ACC112 (cell line): ENCODE measurements at regions not wholly inside any gene's neighbourhood (a gene's known extent, or its start where the extent isn't known, plus 50 kb on each side); places are given as distances from the start of the nearest gene placed in this dataset.
"Not testable (repeated sequence)": the region's sequence is repeated elsewhere in the genome, so short reads cannot be mapped to it uniquely, and the experiment has no call there.

Source experiments
- H2AFZ ChIP-seq: fragments of 200-600 bp; sonication (generic); one replicate; pipeline ENCODE4 v1.6.0; 2017; ENCODE audit warnings: antibody characterized with exemption, low read length; ENCODE audit not compliant: unreplicated experiment
- H3K27ac ChIP-seq: fragments of 200-600 bp; sonication (generic); 2 replicates; pipeline ENCODE4 v1.5.1; 2014; ENCODE audit warnings: low read depth, mild to moderate bottlenecking, antibody characterized with exemption, low read length, moderate library complexity
- H3K27me3 ChIP-seq: fragments of 200-600 bp; sonication (generic); 2 replicates; pipeline ENCODE4 v1.6.1; 2014; ENCODE audit warnings: mild to moderate bottlenecking, antibody characterized with exemption, low read length, moderate library complexity, mixed read lengths; ENCODE audit not compliant: insufficient read depth
- H3K36me3 ChIP-seq: fragments of 200-600 bp; sonication (generic); 2 replicates; pipeline ENCODE4 v1.6.1; 2016; ENCODE audit warnings: mild to moderate bottlenecking, antibody characterized with exemption, low read length, moderate library complexity, mixed read lengths; ENCODE audit not compliant: insufficient read depth
- H3K4me1 ChIP-seq: fragments of 200-600 bp; sonication (generic); one replicate; pipeline ENCODE4 v1.6.1; 2016; ENCODE audit warnings: low read length, mixed read lengths; ENCODE audit not compliant: insufficient read depth, unreplicated experiment, control insufficient read depth
- H3K4me3 ChIP-seq: fragments of 200-600 bp; sonication (generic); 2 replicates; pipeline ENCODE4 v1.5.1; 2014; ENCODE audit warnings: mild to moderate bottlenecking, low read depth, low read length
- H3K79me2 ChIP-seq: fragments of 200-600 bp; sonication (generic); one replicate; pipeline ENCODE4 v1.6.0; 2016; ENCODE audit warnings: low read length; ENCODE audit not compliant: control insufficient read depth, unreplicated experiment, insufficient read depth

GRCh38 chr13:88852293-88852692 is 1181.1 kb downstream of the SLITRK5 start:
- H3K27me3 ChIP-seq, H2AFZ ChIP-seq, H3K27ac ChIP-seq, H3K79me2 ChIP-seq, H3K36me3 ChIP-seq, H3K4me1 ChIP-seq, H3K4me3 ChIP-seq: not testable (repeated sequence)

- no peak overlapping the region for H3K27ac ChIP-seq
- H3K27me3 ChIP-seq = no peaks in the 10 kb centered on the region
- H3K36me3 ChIP-seq = no peaks in the 10 kb centered on the region
- no peak overlapping the region for H2AFZ ChIP-seq
- no peaks in the 10 kb centered on the region for H3K79me2 ChIP-seq
- H3K4me1 ChIP-seq = no peaks in the 10 kb centered on the region
- no peak overlapping the region for H3K4me3 ChIP-seq
Observed at GRCh38 chr13:88857256-88857655, 1186.1 kb downstream of the SLITRK5 start.

- Histone ChIP-seq H3K4me1 (no peaks in the 10 kb centered on the region), H3K36me3 (no peaks in the 10 kb centered on the region), H3K27me3 (no peaks in the 10 kb centered on the region), H3K27ac (no peak overlapping the region), H2AFZ (no peak overlapping the region), H3K4me3 (no peak overlapping the region), H3K79me2 (no peaks in the 10 kb centered on the region)
Observed at GRCh38 chr13:88862095-88862620, 1191.0 kb downstream of the SLITRK5 start.

GRCh38 chr13:88863116-88863515 is 1191.9 kb downstream of the SLITRK5 start:
- no peaks in the 10 kb centered on the region for H3K4me1 ChIP-seq
- H3K27me3 ChIP-seq = no peaks in the 10 kb centered on the region
- no peak overlapping the region for H2AFZ ChIP-seq
- no peaks in the 10 kb centered on the region for H3K79me2 ChIP-seq
- no peaks in the 10 kb centered on the region for H3K36me3 ChIP-seq
- no peak overlapping the region for H3K27ac ChIP-seq
- H3K4me3 ChIP-seq = no peak overlapping the region

GRCh38 chr13:88866195-88866594 is 1195.0 kb downstream of the SLITRK5 start:
- no peaks in the 10 kb centered on the region for H3K36me3 ChIP-seq
- no peaks in the 10 kb centered on the region for H3K27me3 ChIP-seq
- H2AFZ ChIP-seq = no peak overlapping the region
- H3K27ac ChIP-seq = no peak overlapping the region
- H3K79me2 ChIP-seq = no peaks in the 10 kb centered on the region
- no peak overlapping the region for H3K4me3 ChIP-seq
- no peaks in the 10 kb centered on the region for H3K4me1 ChIP-seq

GRCh38 chr13:88883741-88884140 is 1212.6 kb downstream of the SLITRK5 start:
- no peaks in the 10 kb centered on the region for H3K36me3 ChIP-seq
- H3K4me3 ChIP-seq = no peak overlapping the region
- no peak overlapping the region for H3K27ac ChIP-seq
- no peak overlapping the region for H2AFZ ChIP-seq
- no peaks in the 10 kb centered on the region for H3K4me1 ChIP-seq
- no peaks in the 10 kb centered on the region for H3K27me3 ChIP-seq
- no peaks in the 10 kb centered on the region for H3K79me2 ChIP-seq

GRCh38 chr13:88887045-88887662 is 1216.0 kb downstream of the SLITRK5 start:
- Histone ChIP-seq H3K36me3 (no peaks in the 10 kb centered on the region), H2AFZ (no peak overlapping the region), H3K79me2 (no peaks in the 10 kb centered on the region), H3K27ac (no peak overlapping the region), H3K27me3 (no peaks in the 10 kb centered on the region), H3K4me3 (no peak overlapping the region), H3K4me1 (no peaks in the 10 kb centered on the region)

- H2AFZ ChIP-seq = no peak overlapping the region
Observed at GRCh38 chr13:88895261-88895941, 1224.2 kb downstream of the SLITRK5 start.

GRCh38 chr13:88896466-88896865 is 1225.3 kb downstream of the SLITRK5 start:
- no peak overlapping the region for H3K4me3 ChIP-seq
- no peaks in the 10 kb centered on the region for H3K4me1 ChIP-seq
- no peaks in the 10 kb centered on the region for H3K36me3 ChIP-seq
- H3K79me2 ChIP-seq = no peaks in the 10 kb centered on the region
- no peak overlapping the region for H3K27ac ChIP-seq
- H2AFZ ChIP-seq = no peak overlapping the region
- H3K27me3 ChIP-seq = no peaks in the 10 kb centered on the region

More at GRCh38 chr13:88895261-88895941, 1224.2 kb downstream of the SLITRK5 start:
- Histone ChIP-seq H3K27ac (no peak overlapping the region), H3K4me1 (no peaks in the 10 kb centered on the region), H3K79me2 (no peaks in the 10 kb centered on the region), H3K27me3 (no peaks in the 10 kb centered on the region), H3K36me3 (no peaks in the 10 kb centered on the region), H3K4me3 (no peak overlapping the region)

- no peak overlapping the region for H3K27ac ChIP-seq
- H2AFZ ChIP-seq = no peak overlapping the region
- no peaks in the 10 kb centered on the region for H3K79me2 ChIP-seq
- no peaks in the 10 kb centered on the region for H3K27me3 ChIP-seq
- H3K36me3 ChIP-seq = no peaks in the 10 kb centered on the region
- H3K4me1 ChIP-seq = no peaks in the 10 kb centered on the region
- no peak overlapping the region for H3K4me3 ChIP-seq
Observed at GRCh38 chr13:88908961-88909441, 1237.8 kb downstream of the SLITRK5 start.
